ENCODE measurements at regions not wholly inside any gene's neighbourhood (a gene's known extent, or its start where the extent isn't known, plus 50 kb on each side); places are given as distances from the start of the nearest gene placed in this dataset.

DNA sequence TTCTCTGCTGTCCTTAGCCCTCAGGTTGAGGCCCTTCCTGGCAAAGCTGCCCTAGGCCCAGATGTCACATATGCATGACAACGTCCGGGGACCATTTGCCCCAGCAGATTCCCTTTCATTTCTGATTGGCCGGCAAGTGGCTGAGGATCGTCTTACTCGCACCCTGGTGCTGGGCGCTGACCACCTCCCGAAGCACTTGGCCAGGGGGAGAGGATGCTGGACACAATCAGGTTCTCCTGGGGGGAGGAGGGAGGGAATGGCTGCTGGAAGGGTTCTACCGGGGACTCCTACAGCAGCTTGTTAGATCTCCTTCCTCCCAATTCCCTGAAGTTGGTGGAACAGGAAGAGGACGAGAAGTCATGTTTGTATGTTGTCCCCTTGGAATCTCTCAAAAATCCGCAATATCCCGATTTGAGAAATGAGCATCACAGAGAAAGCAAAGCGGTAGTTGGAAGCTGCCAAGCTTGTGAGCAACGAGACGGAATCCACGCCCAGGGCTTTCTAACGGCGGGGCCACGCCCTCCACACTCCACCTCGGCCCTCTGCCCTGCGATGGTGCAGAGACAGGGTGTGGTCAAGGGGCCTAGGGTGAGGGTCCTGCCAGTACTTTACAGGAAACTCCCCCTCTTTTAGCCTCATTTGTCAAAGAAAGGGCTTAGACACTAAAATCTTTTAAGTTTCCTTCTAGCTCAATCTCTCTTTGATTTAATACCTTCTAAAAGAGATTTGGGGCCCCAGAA lies 61.8 kb upstream of the YWHAQ start:
- DNase-seq (ENCODE audit: low read depth in 1 of 2, low spot score in 1 of 2) = peak in 1 of 2 donors; percentile 21

DNA sequence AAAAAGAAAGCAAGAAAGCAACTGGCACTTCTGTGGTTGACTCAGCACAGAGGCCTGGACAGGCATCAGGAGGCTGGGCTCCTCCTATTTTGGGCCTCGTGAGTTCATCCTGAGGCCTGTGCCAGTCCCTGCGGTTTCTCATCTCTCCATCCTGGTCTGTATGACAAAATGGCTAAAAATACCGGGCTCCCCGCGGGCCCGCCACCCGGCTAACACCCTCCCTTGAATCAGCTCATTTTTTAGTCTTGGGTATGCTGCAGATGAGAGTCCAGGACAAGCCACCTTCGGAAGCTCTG lies 62.3 kb upstream of the YWHAQ start:
- DNase-seq (ENCODE audit: low read depth in 1 of 2, low spot score in 1 of 2) = peak in 1 of 2 donors; percentile 66
- Histone ChIP-seq H3K9me3 (ENCODE audit: low read depth) (no peaks in the 10 kb centered on the region), H3K27ac (no peak overlapping the region), H3K27me3 (no peaks in the 10 kb centered on the region), H3K4me3 (no peak overlapping the region), H3K4me1 (ENCODE audit: low read depth) (no peaks in the 10 kb centered on the region), H3K36me3 (no peaks in the 10 kb centered on the region)
- TF ChIP-seq, protein P1, sequence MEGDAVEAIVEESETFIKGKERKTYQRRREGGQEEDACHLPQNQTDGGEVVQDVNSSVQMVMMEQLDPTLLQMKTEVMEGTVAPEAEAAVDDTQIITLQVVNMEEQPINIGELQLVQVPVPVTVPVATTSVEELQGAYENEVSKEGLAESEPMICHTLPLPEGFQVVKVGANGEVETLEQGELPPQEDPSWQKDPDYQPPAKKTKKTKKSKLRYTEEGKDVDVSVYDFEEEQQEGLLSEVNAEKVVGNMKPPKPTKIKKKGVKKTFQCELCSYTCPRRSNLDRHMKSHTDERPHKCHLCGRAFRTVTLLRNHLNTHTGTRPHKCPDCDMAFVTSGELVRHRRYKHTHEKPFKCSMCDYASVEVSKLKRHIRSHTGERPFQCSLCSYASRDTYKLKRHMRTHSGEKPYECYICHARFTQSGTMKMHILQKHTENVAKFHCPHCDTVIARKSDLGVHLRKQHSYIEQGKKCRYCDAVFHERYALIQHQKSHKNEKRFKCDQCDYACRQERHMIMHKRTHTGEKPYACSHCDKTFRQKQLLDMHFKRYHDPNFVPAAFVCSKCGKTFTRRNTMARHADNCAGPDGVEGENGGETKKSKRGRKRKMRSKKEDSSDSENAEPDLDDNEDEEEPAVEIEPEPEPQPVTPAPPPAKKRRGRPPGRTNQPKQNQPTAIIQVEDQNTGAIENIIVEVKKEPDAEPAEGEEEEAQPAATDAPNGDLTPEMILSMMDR (IDR thresholded peaks at IDR 0.05; ENCODE audit: low read depth, low read length) = no peak

More for the DNA sequence above, 61.8 kb upstream of the YWHAQ start:
- no peaks in the 10 kb centered on the region for H3K9me3 ChIP-seq (ENCODE audit: low read depth)
- no peaks in the 10 kb centered on the region for H3K27me3 ChIP-seq
- no peaks in the 10 kb centered on the region for H3K36me3 ChIP-seq
- H3K4me3 ChIP-seq = no peak overlapping the region
- H3K4me1 ChIP-seq (ENCODE audit: low read depth) = no peaks in the 10 kb centered on the region
- no peak overlapping the region for H3K27ac ChIP-seq
- TF ChIP-seq, protein P1 (IDR thresholded peaks at IDR 0.05; ENCODE audit: low read depth, low read length) = no peak

DNA sequence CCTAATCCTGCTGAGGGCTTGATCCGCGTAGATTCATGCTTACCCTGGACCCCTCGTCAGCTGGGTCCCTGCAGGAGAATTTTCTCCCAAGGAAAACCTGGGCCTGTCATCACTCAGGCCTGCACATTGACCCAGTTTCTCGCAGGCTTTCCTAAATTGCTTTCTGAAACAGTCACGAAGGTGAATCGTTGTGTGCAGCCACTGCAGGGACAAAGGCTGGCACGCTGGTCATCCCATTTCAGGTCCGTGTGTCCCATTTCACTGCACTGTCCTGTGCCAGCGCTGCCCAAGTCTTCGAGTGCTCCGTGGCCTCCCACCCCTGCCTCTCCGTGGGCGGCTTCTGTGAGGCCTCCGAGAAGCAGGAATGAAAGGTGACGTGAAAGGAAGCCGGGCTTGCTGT lies 62.8 kb upstream of the YWHAQ start:
- no peak for DNase-seq (ENCODE audit: low read depth in 1 of 2, low spot score in 1 of 2)
- Histone ChIP-seq H3K36me3 (no peaks in the 10 kb centered on the region), H3K9me3 (ENCODE audit: low read depth) (no peaks in the 10 kb centered on the region), H3K4me1 (ENCODE audit: low read depth) (no peaks in the 10 kb centered on the region), H3K4me3 (no peak overlapping the region), H3K27ac (no peak overlapping the region), H3K27me3 (no peaks in the 10 kb centered on the region)
- TF ChIP-seq, protein P1 (IDR thresholded peaks at IDR 0.05; ENCODE audit: low read depth, low read length) = no peak

DNA sequence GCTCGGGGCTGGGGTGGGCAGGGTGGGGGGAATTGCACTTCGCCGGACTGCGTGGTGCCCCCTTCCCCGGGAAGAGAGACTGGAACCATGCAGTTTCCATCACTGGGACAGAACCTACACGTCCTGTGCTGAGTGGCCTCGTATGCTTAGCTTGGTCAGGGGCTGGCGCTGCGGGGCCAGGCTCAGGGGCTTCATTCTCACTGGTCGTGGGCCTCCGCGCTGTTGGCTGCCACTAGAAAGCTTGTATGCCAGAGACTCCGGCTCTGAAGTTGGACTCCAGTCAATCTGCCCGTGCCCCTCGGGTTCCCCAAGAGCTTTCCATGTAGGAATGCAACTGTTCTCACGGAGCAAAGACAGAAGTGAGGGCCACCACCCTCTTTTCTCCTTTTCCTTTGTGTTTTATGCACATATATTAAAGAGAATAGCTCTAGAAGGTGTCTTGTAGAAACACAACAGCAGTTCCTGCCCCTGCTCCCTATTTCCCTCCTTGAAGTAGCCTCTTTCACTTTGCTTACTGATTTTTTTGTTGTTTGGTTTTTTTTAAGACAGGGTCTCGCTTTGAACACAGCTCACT lies 64.0 kb upstream of the YWHAQ start:
- TF ChIP-seq, protein P1 (IDR thresholded peaks at IDR 0.05; ENCODE audit: low read depth, low read length) = no peak
- no peaks in the 10 kb centered on the region for H3K4me1 ChIP-seq (ENCODE audit: low read depth)
- DNase-seq (ENCODE audit: low read depth in 1 of 2, low spot score in 1 of 2) = no peak
- no peaks in the 10 kb centered on the region for H3K9me3 ChIP-seq (ENCODE audit: low read depth)
- no peaks in the 10 kb centered on the region for H3K27me3 ChIP-seq
- H3K36me3 ChIP-seq = no peaks in the 10 kb centered on the region
- H3K4me3 ChIP-seq = no peak overlapping the region
- no peak overlapping the region for H3K27ac ChIP-seq

DNA sequence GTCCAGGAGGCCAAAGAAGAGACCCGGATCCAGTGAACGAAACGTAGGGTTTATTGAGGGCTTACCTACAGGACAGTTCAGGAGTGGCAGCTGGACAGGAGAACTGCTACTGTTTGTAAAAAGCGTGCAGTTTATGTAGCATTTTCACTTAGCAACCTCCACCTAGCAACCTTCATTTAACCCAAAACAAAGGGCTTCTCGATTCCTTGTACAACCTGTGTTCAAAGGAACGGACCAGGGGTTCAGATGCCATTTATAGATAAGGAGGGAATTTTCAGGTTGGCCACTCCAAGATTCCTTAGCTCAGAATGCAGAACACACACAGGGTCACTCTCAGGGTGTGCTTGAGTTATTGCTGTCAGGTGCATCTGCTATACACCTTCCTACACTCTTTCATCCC lies 65.1 kb upstream of the YWHAQ start:
- Histone ChIP-seq H3K36me3 (no peaks in the 10 kb centered on the region), H3K27me3 (no peaks in the 10 kb centered on the region), H3K9me3 (ENCODE audit: low read depth) (no peaks in the 10 kb centered on the region), H3K27ac (no peak overlapping the region), H3K4me3 (no peak overlapping the region), H3K4me1 (ENCODE audit: low read depth) (no peaks in the 10 kb centered on the region)
- TF ChIP-seq, protein P1 (IDR thresholded peaks at IDR 0.05; ENCODE audit: low read depth, low read length) = no peak
- DNase-seq (ENCODE audit: low read depth in 1 of 2, low spot score in 1 of 2) = no peak

Measured in cardiac muscle cell (in vitro differentiated cells and primary cell).